BLaER1 treated with 17β-estradiol and CSF1 and Interleukin-3, amounts not matched to agents 10 nM and 100 nM (cell line): ENCODE measurements at regions not wholly inside any gene's neighbourhood (a gene's known extent, or its start where the extent isn't known, plus 50 kb on each side); places are given as distances from the start of the nearest gene placed in this dataset.

Experiments used
- H3K27ac ChIP-seq, 11 experiments: shearing (Covaris generic); formaldehyde crosslinking; 2 replicates each; pipeline ENCODE4 v1.8.1; 2022
- H3K27me3 ChIP-seq, 11 experiments: shearing (Covaris generic); formaldehyde crosslinking; 2 replicates each; pipeline ENCODE4 v1.8.1; 2022
- H3K36me3 ChIP-seq, 11 experiments: shearing (Covaris generic); formaldehyde crosslinking; 2 replicates each; pipeline ENCODE4 v1.8.1; 2022
- H3K4me1 ChIP-seq, 10 experiments: shearing (Covaris generic); formaldehyde crosslinking; 2 replicates each; pipeline ENCODE4 v1.8.1; 2022
- H3K4me2 ChIP-seq, 11 experiments: shearing (Covaris generic); formaldehyde crosslinking; 2 replicates each; pipeline ENCODE4 v1.8.1; 2022
- H3K4me3 ChIP-seq, 10 experiments: shearing (Covaris generic); formaldehyde crosslinking; 2 replicates each; pipeline ENCODE4 v1.8.1; 2022
- H3K9ac ChIP-seq, 11 experiments: shearing (Covaris generic); formaldehyde crosslinking; 2 replicates each; pipeline ENCODE4 v1.8.1; 2022
- H3K9me3 ChIP-seq, 11 experiments: shearing (Covaris generic); formaldehyde crosslinking; replicated peaks in 1 of 11; 2 replicates each; pipeline ENCODE4 v1.8.1; 2022
- H4K20me1 ChIP-seq, 11 experiments: shearing (Covaris generic); formaldehyde crosslinking; 2 replicates each; pipeline ENCODE4 v1.8.1; 2022
- Cebpa-rat ChIP-seq, 11 experiments: shearing (Covaris generic); IDR thresholded peaks; 2 replicates each; pipeline ENCODE4 v1.8.1; 2022

DNA sequence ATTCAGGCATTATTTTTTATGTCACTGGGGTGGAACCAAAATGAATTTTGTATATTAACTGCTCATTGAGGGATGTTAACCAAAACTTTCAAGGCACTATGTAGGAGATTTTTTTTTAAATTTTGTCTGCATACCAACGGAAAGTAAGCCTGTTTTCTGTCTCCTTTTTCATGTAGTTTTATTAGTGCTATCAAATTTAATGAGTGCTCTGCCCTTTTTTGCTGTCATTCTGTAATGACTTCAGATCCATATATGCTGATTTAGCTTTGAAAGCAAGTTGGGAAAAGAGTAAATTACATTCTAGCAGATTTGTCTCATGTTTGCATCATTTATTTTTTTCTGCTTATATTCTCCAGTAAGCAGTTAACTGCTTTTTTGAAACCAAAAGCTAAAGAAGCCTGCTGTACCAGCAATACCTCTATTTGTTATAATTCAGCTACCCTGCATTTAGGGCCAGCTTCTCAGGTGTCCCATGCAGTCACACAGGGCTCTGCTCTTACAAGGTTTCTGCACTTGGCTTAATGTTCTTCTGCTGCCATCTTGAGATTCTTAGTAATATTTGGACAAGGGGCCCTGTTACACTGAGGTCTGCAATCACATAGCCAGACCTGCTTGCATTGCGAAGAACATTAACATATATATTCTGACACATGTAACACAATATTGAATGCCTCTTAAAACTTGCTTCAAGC lies 429.0 kb downstream of the UTRN start:
- Histone ChIP-seq H4K20me1 (peaks cover 0 to 17% (median 0%) of the 10 kb centered on the region in 11 experiments; a peak in 5 of 22 replicates), H3K27me3 (no peaks in the 10 kb centered on the region), H3K4me1 (no peaks in the 10 kb centered on the region), H3K9me3 (no peaks in the 10 kb centered on the region), H3K4me3 (no peak overlapping the region), H3K36me3 (peaks cover 13 to 54% (median 19%) of the 10 kb centered on the region in 11 experiments; a peak in 18 of 22 replicates), H3K9ac (no peak overlapping the region), H3K4me2 (no peak overlapping the region), H3K27ac (no peak overlapping the region)
- no peak for TF ChIP-seq Cebpa-rat (IDR thresholded peaks at IDR 0.05)

- H3K9me3 ChIP-seq, result no peaks in the 10 kb centered on the region
- no peak for TF ChIP-seq Cebpa-rat (IDR thresholded peaks at IDR 0.05)
- H3K27me3 ChIP-seq, result no peaks in the 10 kb centered on the region
- H3K4me3 ChIP-seq, result no peak overlapping the region
- no peak overlapping the region for H3K9ac ChIP-seq
- no peaks in the 10 kb centered on the region for H3K4me1 ChIP-seq
- H4K20me1 ChIP-seq, result peaks cover 0 to 17% (median 0%) of the 10 kb centered on the region in 11 experiments; a peak in 5 of 22 replicates
- H3K27ac ChIP-seq, result no peak overlapping the region
- H3K4me2 ChIP-seq, result no peak overlapping the region
- peaks cover 22 to 59% (median 30%) of the 10 kb centered on the region in 11 experiments; a peak in 20 of 22 replicates for H3K36me3 ChIP-seq
Measured at GRCh38 chr6:144715344-144715743, 430.2 kb downstream of the UTRN start.

GRCh38 chr6:144718431-144718830 lies 433.3 kb downstream of the UTRN start:
- Histone ChIP-seq H3K9ac (no peak overlapping the region), H3K36me3 (peaks cover 25 to 61% (median 45%) of the 10 kb centered on the region in 11 experiments; a peak in 21 of 22 replicates), H4K20me1 (peaks cover 0 to 17% (median 0%) of the 10 kb centered on the region in 11 experiments; a peak in 3 of 22 replicates), H3K27me3 (no peaks in the 10 kb centered on the region), H3K4me2 (no peak overlapping the region), H3K4me1 (peaks cover 0 to 17% (median 0%) of the 10 kb centered on the region in 10 experiments; a peak in 5 of 20 replicates), H3K4me3 (no peak overlapping the region), H3K27ac (no peak overlapping the region), H3K9me3 (no peaks in the 10 kb centered on the region)
- TF ChIP-seq Cebpa-rat (IDR thresholded peaks at IDR 0.05), result no peak

DNA sequence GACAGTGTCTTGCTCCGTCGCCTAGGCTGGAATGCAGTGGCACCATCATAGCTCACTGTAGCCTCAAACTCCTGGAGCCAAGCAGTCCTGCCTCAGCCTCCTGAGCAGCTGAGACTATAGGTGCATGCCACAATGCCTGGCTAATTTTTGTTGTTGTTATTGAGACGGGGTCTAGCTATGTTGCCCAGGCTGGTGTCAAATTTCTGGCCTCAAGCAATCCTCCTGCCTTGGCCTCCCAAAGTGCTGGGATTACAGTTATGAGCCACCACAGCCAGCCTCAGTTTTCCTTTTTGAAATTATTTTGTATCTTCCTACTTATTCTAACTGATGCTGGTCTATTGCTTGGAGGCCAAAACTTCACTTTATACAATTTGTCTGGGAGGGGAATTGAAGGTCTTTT lies 436.1 kb downstream of the UTRN start:
- Histone ChIP-seq H3K4me3 (no peak overlapping the region), H3K9ac (no peak overlapping the region), H3K27ac (no peak overlapping the region), H3K9me3 (no peaks in the 10 kb centered on the region; a peak in 1 of 22 replicates), H3K36me3 (peaks cover 30 to 74% (median 52%) of the 10 kb centered on the region in 11 experiments; a peak in 21 of 22 replicates), H4K20me1 (peaks cover 0 to 5% (median 0%) of the 10 kb centered on the region in 11 experiments; a peak in 2 of 22 replicates), H3K27me3 (no peaks in the 10 kb centered on the region), H3K4me1 (peaks cover 0 to 26% (median 0%) of the 10 kb centered on the region in 10 experiments; a peak in 6 of 20 replicates), H3K4me2 (no peak overlapping the region)
- TF ChIP-seq Cebpa-rat (IDR thresholded peaks at IDR 0.05), result no peak

GRCh38 chr6:144722154-144722737 lies 437.1 kb downstream of the UTRN start:
- Histone ChIP-seq H3K4me1 (peaks cover 0 to 28% (median 0%) of the 10 kb centered on the region in 10 experiments; a peak in 6 of 20 replicates), H3K36me3 (peaks cover 32 to 80% (median 56%) of the 10 kb centered on the region in 11 experiments), H3K9me3 (no peaks in the 10 kb centered on the region; a peak in 1 of 22 replicates), H3K27me3 (no peaks in the 10 kb centered on the region), H3K9ac (no peak overlapping the region), H4K20me1 (peaks cover 0 to 5% (median 0%) of the 10 kb centered on the region in 11 experiments; a peak in 2 of 22 replicates), H3K27ac (no peak overlapping the region), H3K4me3 (no peak overlapping the region), H3K4me2 (peak overlapping the region in 1 of 11 experiments; percentile 53; a peak in 2 of 22 replicates)
- no peak for TF ChIP-seq Cebpa-rat (IDR thresholded peaks at IDR 0.05)

GRCh38 chr6:144722925-144723324 lies 437.8 kb downstream of the UTRN start:
- no peaks in the 10 kb centered on the region for H3K27me3 ChIP-seq
- no peak overlapping the region for H3K9ac ChIP-seq
- H4K20me1 ChIP-seq, result peaks cover 0 to 5% (median 0%) of the 10 kb centered on the region in 11 experiments; a peak in 2 of 22 replicates
- H3K4me2 ChIP-seq, result peak overlapping the region in 2 of 11 experiments; percentile 53; a peak in 4 of 22 replicates
- H3K4me3 ChIP-seq, result no peak overlapping the region
- no peak overlapping the region for H3K27ac ChIP-seq
- peaks cover 0 to 28% (median 0%) of the 10 kb centered on the region in 10 experiments; a peak in 6 of 20 replicates for H3K4me1 ChIP-seq
- H3K36me3 ChIP-seq, result peaks cover 35 to 80% (median 53%) of the 10 kb centered on the region in 11 experiments
- no peaks in the 10 kb centered on the region; a peak in 1 of 22 replicates for H3K9me3 ChIP-seq
- no peak for TF ChIP-seq Cebpa-rat (IDR thresholded peaks at IDR 0.05)

DNA sequence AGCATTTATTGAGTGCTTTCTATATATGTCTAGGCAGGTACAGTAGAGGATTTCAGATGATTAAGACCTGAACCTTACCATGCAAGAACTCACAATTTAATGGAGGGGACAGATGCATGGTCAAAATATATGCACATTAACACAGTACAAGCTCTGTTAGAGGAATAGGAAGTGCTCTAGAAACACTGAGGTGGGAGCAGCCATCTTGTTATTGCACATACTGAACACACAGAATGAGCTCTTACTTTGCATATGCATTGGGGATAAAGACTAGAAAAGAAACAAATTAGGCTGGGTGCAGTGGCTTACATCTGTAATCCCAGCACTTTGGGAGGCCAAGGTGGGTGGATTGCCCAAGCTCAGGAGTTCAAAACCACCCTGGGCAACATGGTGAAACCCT lies 438.3 kb downstream of the UTRN start:
- Histone ChIP-seq H3K4me3 (no peak overlapping the region), H3K27ac (no peak overlapping the region)
- TF ChIP-seq Cebpa-rat (IDR thresholded peaks at IDR 0.05), result no peak

GRCh38 chr6:144724818-144725217 lies 439.7 kb downstream of the UTRN start:
- H3K27ac ChIP-seq, result no peak overlapping the region
- no peaks in the 10 kb centered on the region for H3K27me3 ChIP-seq
- TF ChIP-seq Cebpa-rat (IDR thresholded peaks at IDR 0.05), result no peak
- no peak overlapping the region for H3K4me2 ChIP-seq
- no peak overlapping the region for H3K4me3 ChIP-seq
- no peak overlapping the region for H3K9ac ChIP-seq
- H3K36me3 ChIP-seq, result peaks cover 26 to 75% (median 37%) of the 10 kb centered on the region in 11 experiments
- no peaks in the 10 kb centered on the region; a peak in 1 of 22 replicates for H3K9me3 ChIP-seq
- H3K4me1 ChIP-seq, result peaks cover 0 to 28% (median 0%) of the 10 kb centered on the region in 10 experiments; a peak in 6 of 20 replicates
- peaks cover 0 to 5% (median 0%) of the 10 kb centered on the region in 11 experiments; a peak in 1 of 22 replicates for H4K20me1 ChIP-seq

More for the DNA sequence above, 438.3 kb downstream of the UTRN start:
- Histone ChIP-seq H3K4me1 (peaks cover 0 to 28% (median 0%) of the 10 kb centered on the region in 10 experiments; a peak in 6 of 20 replicates), H3K9ac (no peak overlapping the region), H3K36me3 (peaks cover 32 to 76% (median 47%) of the 10 kb centered on the region in 11 experiments), H3K9me3 (no peaks in the 10 kb centered on the region; a peak in 1 of 22 replicates), H3K4me2 (peak overlapping the region in 2 of 11 experiments; percentile 53; a peak in 3 of 22 replicates), H4K20me1 (peaks cover 0 to 5% (median 0%) of the 10 kb centered on the region in 11 experiments; a peak in 2 of 22 replicates), H3K27me3 (no peaks in the 10 kb centered on the region)
